Mononuclear cell (primary cell): ENCODE measurements at regions not wholly inside any gene's neighbourhood (a gene's known extent, or its start where the extent isn't known, plus 50 kb on each side); places are given as distances from the start of the nearest gene placed in this dataset.
"Not testable (repeated sequence)": the region's sequence is repeated elsewhere in the genome, so short reads cannot be mapped to it uniquely, and the experiment has no call there.

ENCODE experiments used
- H3K27me3 ChIP-seq: 2 replicates; pipeline ENCODE4 v1.6.0; 2011; ENCODE audit warnings: low read length, control low read depth; ENCODE audit not compliant: insufficient read depth
- H3K4me1 ChIP-seq: 2 replicates; pipeline ENCODE4 v1.5.1; 2011; ENCODE audit warnings: mild to moderate bottlenecking, low read length, control low read depth; ENCODE audit not compliant: insufficient read depth
- H3K4me3 ChIP-seq: 2 replicates; pipeline ENCODE4 v1.5.1; 2011; ENCODE audit warnings: mild to moderate bottlenecking, low read length, moderate library complexity
- H3K9me3 ChIP-seq: 2 replicates; pipeline ENCODE4 v1.5.1; 2011; ENCODE audit warnings: low read depth, mild to moderate bottlenecking, control low read depth, low read length

- Histone ChIP-seq H3K4me3 (no peak overlapping the region), H3K27me3 (no peaks in the 10 kb centered on the region), H3K4me1 (no peaks in the 10 kb centered on the region), H3K9me3 (no peaks in the 10 kb centered on the region)
Measured at GRCh38 chrX:40866893-40867292, 131.6 kb upstream of the MED14 start.

GRCh38 chrX:40867352-40867751, 132.0 kb upstream of the MED14 start:
- Histone ChIP-seq H3K4me1 (no peaks in the 10 kb centered on the region), H3K27me3 (no peaks in the 10 kb centered on the region), H3K9me3 (no peaks in the 10 kb centered on the region), H3K4me3 (no peak overlapping the region)

GRCh38 chrX:40868868-40869267, 133.5 kb upstream of the MED14 start:
- H3K9me3 ChIP-seq = no peaks in the 10 kb centered on the region
- H3K4me1 ChIP-seq = no peaks in the 10 kb centered on the region
- no peaks in the 10 kb centered on the region for H3K27me3 ChIP-seq
- no peak overlapping the region for H3K4me3 ChIP-seq

- not testable (repeated sequence) for H3K4me3 ChIP-seq, H3K27me3 ChIP-seq, H3K9me3 ChIP-seq, H3K4me1 ChIP-seq
Measured at GRCh38 chrX:40870982-40871381, 135.6 kb upstream of the MED14 start.

- Histone ChIP-seq H3K4me1 (no peaks in the 10 kb centered on the region), H3K27me3 (no peaks in the 10 kb centered on the region), H3K9me3 (no peaks in the 10 kb centered on the region), H3K4me3 (no peak overlapping the region)
Measured at GRCh38 chrX:40871385-40872082, 136.2 kb upstream of the MED14 start.

GRCh38 chrX:40872351-40872750, 137.0 kb upstream of the MED14 start:
- Histone ChIP-seq H3K4me1 (no peaks in the 10 kb centered on the region), H3K4me3 (no peak overlapping the region), H3K9me3 (no peaks in the 10 kb centered on the region), H3K27me3 (no peaks in the 10 kb centered on the region)

- H3K4me1 ChIP-seq = no peaks in the 10 kb centered on the region
- H3K27me3 ChIP-seq = no peaks in the 10 kb centered on the region
- H3K9me3 ChIP-seq = no peaks in the 10 kb centered on the region
- no peak overlapping the region for H3K4me3 ChIP-seq
Measured at GRCh38 chrX:40875476-40875875, 140.1 kb upstream of the MED14 start.

GRCh38 chrX:40877887-40878286, 142.5 kb upstream of the MED14 start:
- no peaks in the 10 kb centered on the region for H3K4me1 ChIP-seq
- H3K9me3 ChIP-seq = no peaks in the 10 kb centered on the region
- no peaks in the 10 kb centered on the region for H3K27me3 ChIP-seq
- no peak overlapping the region for H3K4me3 ChIP-seq

- no peaks in the 10 kb centered on the region for H3K9me3 ChIP-seq
- H3K4me1 ChIP-seq = no peaks in the 10 kb centered on the region
- no peak overlapping the region for H3K4me3 ChIP-seq
- no peaks in the 10 kb centered on the region for H3K27me3 ChIP-seq
Measured at GRCh38 chrX:40878766-40879165, 143.4 kb upstream of the MED14 start.

GRCh38 chrX:40879172-40879571, 143.8 kb upstream of the MED14 start:
- not testable (repeated sequence) for H3K4me3 ChIP-seq, H3K4me1 ChIP-seq, H3K27me3 ChIP-seq, H3K9me3 ChIP-seq

GRCh38 chrX:40880712-40881111, 145.4 kb upstream of the MED14 start:
- Histone ChIP-seq H3K9me3 (no peaks in the 10 kb centered on the region), H3K27me3 (no peaks in the 10 kb centered on the region), H3K4me3 (no peak overlapping the region), H3K4me1 (no peaks in the 10 kb centered on the region)

- Histone ChIP-seq H3K4me1 (no peaks in the 10 kb centered on the region), H3K9me3 (no peaks in the 10 kb centered on the region), H3K27me3 (no peaks in the 10 kb centered on the region), H3K4me3 (no peak overlapping the region)
Measured at GRCh38 chrX:40883021-40883619, 147.8 kb upstream of the MED14 start.

GRCh38 chrX:40885989-40886388, 150.6 kb upstream of the MED14 start:
- H3K27me3 ChIP-seq = no peaks in the 10 kb centered on the region
- H3K9me3 ChIP-seq = no peaks in the 10 kb centered on the region
- H3K4me3 ChIP-seq = no peak overlapping the region
- no peaks in the 10 kb centered on the region for H3K4me1 ChIP-seq

- H3K4me1 ChIP-seq = no peaks in the 10 kb centered on the region
- no peak overlapping the region for H3K4me3 ChIP-seq
- H3K9me3 ChIP-seq = no peaks in the 10 kb centered on the region
- no peaks in the 10 kb centered on the region for H3K27me3 ChIP-seq
Measured at GRCh38 chrX:40887476-40887875, 152.1 kb upstream of the MED14 start.

- H3K4me1 ChIP-seq = no peaks in the 10 kb centered on the region
- H3K9me3 ChIP-seq = no peaks in the 10 kb centered on the region
- H3K4me3 ChIP-seq = no peak overlapping the region
- no peaks in the 10 kb centered on the region for H3K27me3 ChIP-seq
Measured at GRCh38 chrX:40891798-40892197, 156.5 kb upstream of the MED14 start.

GRCh38 chrX:40893251-40893910, 158.0 kb upstream of the MED14 start:
- Histone ChIP-seq H3K27me3 (no peaks in the 10 kb centered on the region), H3K9me3 (no peaks in the 10 kb centered on the region), H3K4me3 (no peak overlapping the region), H3K4me1 (no peaks in the 10 kb centered on the region)
